PC-9 (cell line): ENCODE measurements at regions not wholly inside any gene's neighbourhood (a gene's known extent, or its start where the extent isn't known, plus 50 kb on each side); places are given as distances from the start of the nearest gene placed in this dataset.

Source experiments
- EZH2 ChIP-seq: fragments of 200-600 bp; sonication (generic); IDR thresholded peaks from 2 replicates; pipeline ENCODE4 v1.8.0; 2017; ENCODE audit warnings: antibody characterized with exemption, low read depth
- TF ChIP-seq, protein P1 (sequence below): fragments of 200-600 bp; sonication (generic); conservative IDR thresholded peaks from 2 replicates; pipeline ENCODE4 v1.6.1; 2017; ENCODE audit warnings: mixed run types, antibody characterized with exemption, mild to moderate bottlenecking, moderate library complexity

DNA sequence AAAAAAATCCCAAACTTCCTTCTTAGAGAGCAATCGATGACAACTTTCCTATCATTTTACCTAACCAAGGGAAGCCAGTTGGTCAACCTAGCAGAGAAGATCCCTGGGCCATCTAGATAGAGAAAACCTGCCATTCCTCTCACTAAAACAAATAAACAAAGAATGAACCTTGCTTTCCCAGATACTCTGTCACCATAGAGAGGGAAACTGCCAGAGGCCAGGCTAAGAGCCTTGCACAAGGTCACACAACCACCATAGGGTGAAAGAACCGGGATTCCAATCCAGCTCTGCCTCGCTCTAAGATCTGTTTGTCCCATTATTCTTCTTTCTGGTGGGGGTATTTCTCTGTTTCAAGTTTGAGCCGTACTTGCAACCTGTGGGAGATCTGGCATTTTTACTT is 154.6 kb downstream of the CYRIA start:
- TF ChIP-seq EZH2: no peak
- TF ChIP-seq, protein P1, sequence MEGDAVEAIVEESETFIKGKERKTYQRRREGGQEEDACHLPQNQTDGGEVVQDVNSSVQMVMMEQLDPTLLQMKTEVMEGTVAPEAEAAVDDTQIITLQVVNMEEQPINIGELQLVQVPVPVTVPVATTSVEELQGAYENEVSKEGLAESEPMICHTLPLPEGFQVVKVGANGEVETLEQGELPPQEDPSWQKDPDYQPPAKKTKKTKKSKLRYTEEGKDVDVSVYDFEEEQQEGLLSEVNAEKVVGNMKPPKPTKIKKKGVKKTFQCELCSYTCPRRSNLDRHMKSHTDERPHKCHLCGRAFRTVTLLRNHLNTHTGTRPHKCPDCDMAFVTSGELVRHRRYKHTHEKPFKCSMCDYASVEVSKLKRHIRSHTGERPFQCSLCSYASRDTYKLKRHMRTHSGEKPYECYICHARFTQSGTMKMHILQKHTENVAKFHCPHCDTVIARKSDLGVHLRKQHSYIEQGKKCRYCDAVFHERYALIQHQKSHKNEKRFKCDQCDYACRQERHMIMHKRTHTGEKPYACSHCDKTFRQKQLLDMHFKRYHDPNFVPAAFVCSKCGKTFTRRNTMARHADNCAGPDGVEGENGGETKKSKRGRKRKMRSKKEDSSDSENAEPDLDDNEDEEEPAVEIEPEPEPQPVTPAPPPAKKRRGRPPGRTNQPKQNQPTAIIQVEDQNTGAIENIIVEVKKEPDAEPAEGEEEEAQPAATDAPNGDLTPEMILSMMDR: no peak
